ENCODE measurements at regions not wholly inside any gene's neighbourhood (a gene's known extent, or its start where the extent isn't known, plus 50 kb on each side); places are given as distances from the start of the nearest gene placed in this dataset.

DNA sequence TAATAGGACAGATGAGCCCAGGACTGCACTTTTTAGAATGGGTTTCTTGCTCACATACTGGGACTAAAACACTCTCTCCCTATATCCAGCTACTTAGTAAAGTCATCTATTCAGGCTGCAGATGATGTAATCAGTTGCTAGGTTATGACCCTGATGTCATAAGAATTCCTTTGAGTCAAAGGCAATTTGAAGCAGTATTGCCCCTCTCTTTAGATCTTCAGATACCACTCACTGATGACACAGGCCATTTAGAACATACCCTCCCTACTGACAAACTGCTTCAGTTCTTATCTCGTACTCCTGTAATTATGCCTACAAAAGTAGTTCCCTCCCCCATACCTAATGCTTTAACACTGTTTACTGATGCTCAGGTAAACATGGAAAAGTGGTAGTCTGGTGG lies 450.1 kb upstream of the RASGRP1 start:
- TF ChIP-seq, protein P1, sequence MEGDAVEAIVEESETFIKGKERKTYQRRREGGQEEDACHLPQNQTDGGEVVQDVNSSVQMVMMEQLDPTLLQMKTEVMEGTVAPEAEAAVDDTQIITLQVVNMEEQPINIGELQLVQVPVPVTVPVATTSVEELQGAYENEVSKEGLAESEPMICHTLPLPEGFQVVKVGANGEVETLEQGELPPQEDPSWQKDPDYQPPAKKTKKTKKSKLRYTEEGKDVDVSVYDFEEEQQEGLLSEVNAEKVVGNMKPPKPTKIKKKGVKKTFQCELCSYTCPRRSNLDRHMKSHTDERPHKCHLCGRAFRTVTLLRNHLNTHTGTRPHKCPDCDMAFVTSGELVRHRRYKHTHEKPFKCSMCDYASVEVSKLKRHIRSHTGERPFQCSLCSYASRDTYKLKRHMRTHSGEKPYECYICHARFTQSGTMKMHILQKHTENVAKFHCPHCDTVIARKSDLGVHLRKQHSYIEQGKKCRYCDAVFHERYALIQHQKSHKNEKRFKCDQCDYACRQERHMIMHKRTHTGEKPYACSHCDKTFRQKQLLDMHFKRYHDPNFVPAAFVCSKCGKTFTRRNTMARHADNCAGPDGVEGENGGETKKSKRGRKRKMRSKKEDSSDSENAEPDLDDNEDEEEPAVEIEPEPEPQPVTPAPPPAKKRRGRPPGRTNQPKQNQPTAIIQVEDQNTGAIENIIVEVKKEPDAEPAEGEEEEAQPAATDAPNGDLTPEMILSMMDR (IDR thresholded peaks at IDR 0.05; ENCODE audit: low read depth, low read length): no peak
- no peak overlapping the region for H3K4me3 ChIP-seq (ENCODE audit: low read depth, low read length)

DNA sequence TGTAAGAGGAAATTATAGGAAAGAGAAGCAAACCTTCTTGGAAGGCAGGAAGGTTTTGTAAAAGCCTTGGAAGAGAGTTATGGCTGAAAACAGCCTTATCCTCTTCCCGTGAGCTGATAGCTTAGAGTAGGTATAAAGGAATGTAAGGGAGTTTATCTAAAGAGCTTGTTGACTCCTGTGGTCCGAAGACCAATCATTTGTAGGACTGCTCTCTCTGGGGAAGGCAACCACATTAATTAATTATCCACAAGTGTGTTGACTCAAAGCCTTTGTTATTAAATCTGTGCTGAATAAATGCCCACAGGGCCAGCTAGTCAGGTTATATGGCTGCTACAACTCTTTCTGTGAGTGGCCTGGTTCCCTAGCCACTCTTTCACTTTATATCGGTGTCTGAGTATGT lies 452.1 kb upstream of the RASGRP1 start:
- H3K4me3 ChIP-seq (ENCODE audit: low read depth, low read length): no peak overlapping the region
- TF ChIP-seq, protein P1 (IDR thresholded peaks at IDR 0.05; ENCODE audit: low read depth, low read length): no peak

DNA sequence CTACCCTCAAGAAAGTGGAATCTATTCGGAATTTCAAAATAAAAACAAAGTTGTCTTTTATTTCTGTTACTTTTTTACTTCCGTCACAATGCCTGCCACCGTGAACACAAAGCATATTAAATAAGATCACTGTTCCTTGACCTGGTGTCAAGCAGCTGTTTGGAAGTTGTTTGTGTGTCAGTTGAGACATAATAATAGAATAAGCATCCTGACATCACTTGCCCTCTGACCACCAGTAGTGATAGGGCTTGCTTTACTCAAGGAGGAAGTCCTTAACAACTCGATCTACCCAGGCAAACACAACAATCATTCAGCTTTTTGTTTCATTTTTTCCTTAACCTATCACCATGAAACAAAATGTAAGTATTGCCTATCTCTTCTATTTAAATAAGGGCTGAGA lies 454.4 kb upstream of the RASGRP1 start:
- TF ChIP-seq, protein P1 (IDR thresholded peaks at IDR 0.05; ENCODE audit: low read depth, low read length): no peak
- H3K4me3 ChIP-seq (ENCODE audit: low read depth, low read length): no peak overlapping the region

DNA sequence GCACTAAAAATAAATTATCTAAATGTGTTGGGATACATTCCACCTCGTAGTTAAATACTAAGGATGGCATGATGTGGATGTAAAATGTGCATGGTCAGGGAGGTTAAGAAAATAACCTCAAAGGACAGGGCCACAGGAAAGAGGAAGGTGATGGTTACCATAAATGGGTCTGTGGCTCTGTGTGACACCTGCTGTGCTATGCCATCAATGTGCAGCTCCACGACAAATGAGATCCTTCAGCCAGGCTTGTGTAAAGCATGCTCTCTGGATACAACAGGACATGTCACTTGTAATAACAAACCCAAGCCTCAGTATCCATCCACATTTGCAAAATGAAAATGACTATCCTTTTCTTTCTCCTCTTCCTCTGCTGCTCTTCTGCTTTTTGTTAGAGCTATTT lies 456.7 kb upstream of the RASGRP1 start:
- H3K4me3 ChIP-seq (ENCODE audit: low read depth, low read length): no peak overlapping the region
- TF ChIP-seq, protein P1 (IDR thresholded peaks at IDR 0.05; ENCODE audit: low read depth, low read length): no peak

DNA sequence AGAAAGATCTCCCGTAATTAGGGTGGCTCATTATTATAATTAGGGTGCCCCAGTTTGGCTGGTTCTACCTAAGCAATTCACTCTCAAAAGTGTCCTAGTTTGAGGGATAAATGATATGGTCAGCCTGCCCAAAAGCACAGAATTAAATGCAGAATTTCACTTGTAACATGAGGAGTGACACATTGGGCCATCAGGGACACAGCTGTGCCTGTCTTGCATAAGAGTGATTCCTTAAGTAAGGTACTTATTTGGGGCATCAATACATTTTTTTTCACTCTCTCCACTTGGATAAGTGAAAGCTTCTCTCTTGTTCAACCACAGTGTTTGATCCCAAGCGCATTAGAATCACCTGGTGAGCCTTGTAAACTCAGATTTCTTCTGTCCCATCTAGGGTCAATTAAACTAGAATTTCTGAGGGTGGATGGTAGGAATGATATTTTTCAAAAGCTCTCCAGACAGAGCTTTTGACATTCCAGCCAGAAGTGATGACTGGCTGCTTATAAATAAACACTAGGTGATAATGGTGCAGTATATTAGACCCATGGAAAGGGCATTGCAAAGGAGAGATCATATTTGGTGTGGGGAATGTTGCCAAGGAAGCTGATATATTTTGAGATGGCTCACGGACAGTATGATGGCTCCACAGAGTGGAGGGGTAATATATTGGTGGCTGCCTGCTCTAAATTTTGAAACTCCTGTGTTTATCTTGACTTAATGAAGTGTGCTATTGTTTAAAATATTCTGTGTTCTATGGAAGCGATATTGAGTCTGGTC lies 458.1 kb upstream of the RASGRP1 start:
- TF ChIP-seq, protein P1 (IDR thresholded peaks at IDR 0.05; ENCODE audit: low read depth, low read length): no peak

DNA sequence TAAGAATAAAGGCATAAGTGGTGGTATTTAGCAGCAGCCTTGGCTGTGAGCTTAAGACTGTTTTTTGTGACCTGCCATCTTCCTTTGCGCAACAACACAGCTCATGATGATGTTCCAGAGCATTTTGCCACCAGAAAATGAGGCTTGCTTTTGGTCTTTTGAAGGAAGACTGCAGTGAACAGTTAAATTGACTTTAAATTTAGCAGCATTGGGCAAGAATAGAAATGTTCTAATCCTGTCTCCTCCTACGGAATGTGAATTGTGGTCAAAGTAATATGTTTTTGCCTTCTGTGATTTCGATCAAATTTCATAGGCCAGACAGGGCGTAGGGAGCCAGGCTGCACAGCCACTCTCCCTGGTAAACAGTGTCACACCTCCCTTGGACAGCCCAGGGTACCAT lies 460.7 kb upstream of the RASGRP1 start:
- no peak overlapping the region for H3K4me3 ChIP-seq (ENCODE audit: low read depth, low read length)
- TF ChIP-seq, protein P1 (IDR thresholded peaks at IDR 0.05; ENCODE audit: low read depth, low read length): no peak

More for the DNA sequence above, 458.1 kb upstream of the RASGRP1 start:
- no peak overlapping the region for H3K4me3 ChIP-seq (ENCODE audit: low read depth, low read length)

DNA sequence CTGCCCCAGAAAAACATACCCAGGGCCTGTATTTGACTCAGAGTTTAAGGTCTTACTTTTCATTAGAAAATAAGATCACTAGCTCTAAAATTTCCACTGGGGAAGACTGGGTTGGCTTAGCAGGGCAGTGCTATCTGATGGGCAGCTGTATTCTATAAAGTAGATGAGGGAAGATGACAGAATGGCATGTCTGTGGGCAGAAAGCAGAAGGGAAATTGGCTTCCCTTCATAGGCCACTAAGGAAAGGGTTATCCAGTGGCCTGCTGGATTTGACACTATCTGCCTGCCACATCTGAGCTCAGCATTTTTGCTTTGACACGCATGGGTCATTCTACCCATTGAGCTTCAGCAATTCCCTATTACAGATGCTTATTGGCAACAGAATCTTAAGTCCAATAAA lies 461.3 kb upstream of the RASGRP1 start:
- H3K4me3 ChIP-seq (ENCODE audit: low read depth, low read length): no peak overlapping the region
- TF ChIP-seq, protein P1 (IDR thresholded peaks at IDR 0.05; ENCODE audit: low read depth, low read length): no peak

Data from WI38 (cell line).